Activated naive CD4-positive, alpha-beta T cell treated with anti-CD3 and anti-CD28 coated beads for 36 hours (primary cell): ENCODE measurements at regions not wholly inside any gene's neighbourhood (a gene's known extent, or its start where the extent isn't known, plus 50 kb on each side); places are given as distances from the start of the nearest gene placed in this dataset.

Experiments
- CTCF ChIA-PET: fragments of 350-600 bp; sonication (Branson Sonifier 250); formaldehyde crosslinking; loops from one replicate; lab custom pipeline; 2021; ENCODE audit warnings: antibody characterized with exemption; lab: Charles Lee
- DNase-seq: peaks from one replicate; pipeline ENCODE4 v3.0.0-alpha.2; 2020
- H3K27ac Mint-ChIP-seq: one replicate; pipeline ENCODE4 v1.8.0; 2021; ENCODE audit warnings: mild to moderate bottlenecking, mixed read lengths
- H3K27me3 Mint-ChIP-seq: one replicate; pipeline ENCODE4 v1.8.0; 2021; ENCODE audit warnings: low read depth, mixed read lengths
- H3K36me3 Mint-ChIP-seq: one replicate; pipeline ENCODE4 v1.8.0; 2021; ENCODE audit warnings: low read depth, mixed read lengths
- H3K4me1 Mint-ChIP-seq: one replicate; pipeline ENCODE4 v1.8.0; 2021; ENCODE audit warnings: low read depth, mixed read lengths
- H3K4me3 Mint-ChIP-seq: one replicate; pipeline ENCODE4 v1.8.0; 2021; ENCODE audit warnings: mild to moderate bottlenecking, moderate library complexity, mixed read lengths
- H3K9me3 Mint-ChIP-seq: one replicate; pipeline ENCODE4 v1.8.0; 2021; ENCODE audit warnings: mixed read lengths
- intact Hi-C: fragments of 100-400 bp; cut with micrococcal nuclease; formaldehyde crosslinking; loops from one replicate; pipeline ENCODE4 v1.15.1; 2023

DNA sequence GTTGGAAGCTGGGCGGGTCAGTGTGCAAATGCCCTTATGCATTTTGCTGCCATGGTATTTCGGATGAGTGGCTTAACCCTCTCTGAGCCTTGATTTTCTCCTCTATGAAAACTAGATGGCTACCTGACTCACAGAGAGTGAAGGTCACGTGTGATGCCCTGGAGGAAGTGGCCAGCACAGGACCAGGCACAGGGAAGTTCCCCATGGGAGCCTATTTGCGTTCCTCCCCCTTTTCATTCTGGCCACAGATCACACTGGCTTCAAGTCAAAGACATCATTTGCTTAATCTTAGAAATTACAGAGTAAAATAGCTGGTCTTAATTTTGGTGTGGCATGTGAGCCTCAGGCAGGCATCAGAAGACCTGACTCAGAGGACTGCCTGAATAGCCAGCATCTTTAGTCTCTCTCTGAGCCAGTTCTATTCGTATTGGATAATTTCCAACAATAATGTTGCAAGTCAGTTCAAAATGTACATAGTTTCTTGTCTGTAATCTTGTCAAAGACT lies 57.6 kb upstream of the CD302 start:
- CTCF ChIA-PET, result interaction anchor here (1.0 kb wide), 1 partner anchor 13 kb away, joined by 3 read pairs; no protein-coding TSS in a partner anchor
- Mint-ChIP-seq H3K4me1 (peaks cover 8% of the 10 kb centered on the region), H3K27me3 (no peaks in the 10 kb centered on the region), H3K4me3 (no peak overlapping the region), H3K9me3 (no peaks in the 10 kb centered on the region), H3K27ac (no peak overlapping the region), H3K36me3 (peaks cover 38% of the 10 kb centered on the region)
- DNase-seq, result no peak
- intact Hi-C loops, result no loop called here

DNA sequence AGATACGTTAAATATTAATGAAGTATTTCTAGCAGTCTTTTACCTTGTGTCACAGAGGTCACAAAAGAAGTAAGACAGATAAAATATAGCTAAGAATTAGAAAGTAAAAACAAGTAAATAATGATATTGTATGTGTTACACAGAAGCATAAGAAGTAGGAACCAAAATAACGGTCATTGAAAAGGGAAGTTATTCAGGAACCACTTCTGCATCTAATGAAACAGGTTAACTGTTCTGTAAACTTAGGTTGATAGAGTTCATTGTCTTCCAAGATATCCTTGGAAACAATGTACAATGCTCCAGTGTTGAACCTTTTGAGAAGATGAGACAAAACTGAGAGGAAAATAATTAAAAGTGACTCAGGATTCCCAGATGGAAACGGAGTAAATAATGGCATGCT lies 57.1 kb upstream of the CD302 start:
- Mint-ChIP-seq H3K4me3 (no peak overlapping the region), H3K4me1 (peaks cover 6% of the 10 kb centered on the region), H3K9me3 (no peaks in the 10 kb centered on the region), H3K27me3 (no peaks in the 10 kb centered on the region), H3K27ac (no peak overlapping the region), H3K36me3 (peaks cover 35% of the 10 kb centered on the region)
- CTCF ChIA-PET, result interaction anchor here (1.0 kb wide), 1 partner anchor 14 kb away, joined by 3 read pairs; no protein-coding TSS in a partner anchor
- DNase-seq, result no peak
- intact Hi-C loops, result no loop called here

DNA sequence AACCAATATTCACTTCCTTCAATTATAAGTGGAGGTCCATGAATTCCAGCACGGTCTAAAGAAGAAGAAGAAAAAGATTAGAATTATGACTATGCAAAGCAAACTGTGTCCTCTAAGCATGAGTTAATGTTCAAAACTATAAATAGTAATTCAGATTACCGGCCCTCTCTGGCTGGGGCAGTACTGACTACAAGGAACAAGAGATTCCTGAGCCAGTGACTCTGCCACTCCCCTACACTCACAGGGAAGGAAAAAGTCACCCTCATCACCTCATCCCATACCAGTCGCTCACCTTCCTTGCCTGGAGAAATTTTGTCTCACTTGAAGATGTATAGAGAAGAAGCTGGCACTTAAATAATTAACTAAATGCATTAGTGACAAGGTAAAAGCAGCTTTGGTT lies 56.5 kb upstream of the CD302 start:
- intact Hi-C loops, result no loop called here
- H3K27ac Mint-ChIP-seq, result no peak overlapping the region
- H3K9me3 Mint-ChIP-seq, result no peaks in the 10 kb centered on the region
- peaks cover 38% of the 10 kb centered on the region for H3K36me3 Mint-ChIP-seq
- no peak overlapping the region for H3K4me3 Mint-ChIP-seq
- CTCF ChIA-PET, result interaction anchor here (1.0 kb wide), 1 partner anchor 14 kb away, joined by 3 read pairs; no protein-coding TSS in a partner anchor
- peaks cover 3% of the 10 kb centered on the region for H3K4me1 Mint-ChIP-seq
- H3K27me3 Mint-ChIP-seq, result no peaks in the 10 kb centered on the region
- DNase-seq, result no peak

DNA sequence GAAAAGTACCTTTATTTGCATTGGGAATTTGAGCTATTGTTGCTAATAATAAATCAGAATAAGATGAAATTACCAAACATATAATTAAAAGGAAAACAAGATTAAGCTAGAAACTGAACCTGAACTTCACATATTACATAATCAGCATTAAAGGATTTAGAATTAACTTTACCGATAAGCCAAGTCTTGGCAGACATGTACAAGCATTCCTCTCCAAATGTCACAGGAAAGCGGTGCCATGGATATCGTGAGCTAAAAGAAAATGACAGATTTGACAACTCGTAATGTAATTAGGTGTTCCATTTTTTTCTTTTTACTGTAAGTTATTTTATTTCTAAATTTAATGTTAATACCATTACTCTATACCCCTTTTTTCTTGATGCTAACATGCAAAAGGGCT lies 55.1 kb upstream of the CD302 start:
- no peaks in the 10 kb centered on the region for H3K4me1 Mint-ChIP-seq
- intact Hi-C loops, result no loop called here
- no peaks in the 10 kb centered on the region for H3K27me3 Mint-ChIP-seq
- DNase-seq, result no peak
- H3K27ac Mint-ChIP-seq, result no peak overlapping the region
- no peak overlapping the region for H3K4me3 Mint-ChIP-seq
- peaks cover 42% of the 10 kb centered on the region for H3K36me3 Mint-ChIP-seq
- CTCF ChIA-PET, result interaction anchor here (0.9 kb wide), 1 partner anchor 13 kb away, joined by 3 read pairs; no protein-coding TSS in a partner anchor
- H3K9me3 Mint-ChIP-seq, result no peaks in the 10 kb centered on the region

GRCh38 chr2:159851941-159852340 lies 53.9 kb upstream of the CD302 start:
- Mint-ChIP-seq H3K4me3 (no peak overlapping the region), H3K9me3 (no peaks in the 10 kb centered on the region), H3K27me3 (no peaks in the 10 kb centered on the region), H3K27ac (no peak overlapping the region), H3K36me3 (peaks cover 44% of the 10 kb centered on the region), H3K4me1 (no peaks in the 10 kb centered on the region)
- DNase-seq, result no peak
- CTCF ChIA-PET, result no interaction called here
- intact Hi-C loops, result no loop called here

DNA sequence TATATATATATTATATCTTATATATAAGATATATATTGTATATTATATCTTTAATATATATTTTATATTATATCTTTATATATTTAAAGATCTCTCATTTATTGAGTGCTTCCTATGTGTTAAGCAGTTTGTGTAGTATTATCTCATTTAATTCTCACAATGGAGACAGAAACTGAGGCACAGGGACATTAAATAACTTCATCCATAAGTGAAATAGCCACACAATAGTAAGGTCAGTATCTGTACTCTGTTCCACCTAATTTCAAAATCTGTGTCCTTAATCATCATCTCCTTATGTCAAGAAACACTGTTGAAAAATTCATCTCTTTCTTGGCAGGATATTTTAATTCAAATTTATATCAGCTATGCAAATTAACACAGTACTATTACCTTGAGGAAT lies 52.8 kb upstream of the CD302 start:
- intact Hi-C loops, result no loop called here
- no peak overlapping the region for H3K4me3 Mint-ChIP-seq
- no peaks in the 10 kb centered on the region for H3K27me3 Mint-ChIP-seq
- peaks cover 45% of the 10 kb centered on the region for H3K36me3 Mint-ChIP-seq
- no peaks in the 10 kb centered on the region for H3K4me1 Mint-ChIP-seq
- no peak overlapping the region for H3K27ac Mint-ChIP-seq
- DNase-seq, result no peak
- H3K9me3 Mint-ChIP-seq, result no peaks in the 10 kb centered on the region
- CTCF ChIA-PET, result interaction anchor here (1.2 kb wide), 1 partner anchor 69 kb away, joined by 8 read pairs; no protein-coding TSS in a partner anchor

- no peak overlapping the region for H3K4me3 Mint-ChIP-seq
- H3K27me3 Mint-ChIP-seq, result no peaks in the 10 kb centered on the region
- H3K27ac Mint-ChIP-seq, result no peak overlapping the region
- H3K36me3 Mint-ChIP-seq, result peaks cover 36% of the 10 kb centered on the region
- no peaks in the 10 kb centered on the region for H3K4me1 Mint-ChIP-seq
- CTCF ChIA-PET, result interaction anchor here (0.6 kb wide), 1 partner anchor 47 kb away, joined by 3 read pairs; no protein-coding TSS in a partner anchor
- DNase-seq, result no peak
- no peaks in the 10 kb centered on the region for H3K9me3 Mint-ChIP-seq
- intact Hi-C loops, result no loop called here
These were observed 51.3 kb upstream of the CD302 start for GRCh38 chr2:159849160-159849813.
